ENCODE measurements at regions not wholly inside any gene's neighbourhood (a gene's known extent, or its start where the extent isn't known, plus 50 kb on each side); places are given as distances from the start of the nearest gene placed in this dataset.
"Not testable (repeated sequence)": the region's sequence is repeated elsewhere in the genome, so short reads cannot be mapped to it uniquely, and the experiment has no call there.

DNA sequence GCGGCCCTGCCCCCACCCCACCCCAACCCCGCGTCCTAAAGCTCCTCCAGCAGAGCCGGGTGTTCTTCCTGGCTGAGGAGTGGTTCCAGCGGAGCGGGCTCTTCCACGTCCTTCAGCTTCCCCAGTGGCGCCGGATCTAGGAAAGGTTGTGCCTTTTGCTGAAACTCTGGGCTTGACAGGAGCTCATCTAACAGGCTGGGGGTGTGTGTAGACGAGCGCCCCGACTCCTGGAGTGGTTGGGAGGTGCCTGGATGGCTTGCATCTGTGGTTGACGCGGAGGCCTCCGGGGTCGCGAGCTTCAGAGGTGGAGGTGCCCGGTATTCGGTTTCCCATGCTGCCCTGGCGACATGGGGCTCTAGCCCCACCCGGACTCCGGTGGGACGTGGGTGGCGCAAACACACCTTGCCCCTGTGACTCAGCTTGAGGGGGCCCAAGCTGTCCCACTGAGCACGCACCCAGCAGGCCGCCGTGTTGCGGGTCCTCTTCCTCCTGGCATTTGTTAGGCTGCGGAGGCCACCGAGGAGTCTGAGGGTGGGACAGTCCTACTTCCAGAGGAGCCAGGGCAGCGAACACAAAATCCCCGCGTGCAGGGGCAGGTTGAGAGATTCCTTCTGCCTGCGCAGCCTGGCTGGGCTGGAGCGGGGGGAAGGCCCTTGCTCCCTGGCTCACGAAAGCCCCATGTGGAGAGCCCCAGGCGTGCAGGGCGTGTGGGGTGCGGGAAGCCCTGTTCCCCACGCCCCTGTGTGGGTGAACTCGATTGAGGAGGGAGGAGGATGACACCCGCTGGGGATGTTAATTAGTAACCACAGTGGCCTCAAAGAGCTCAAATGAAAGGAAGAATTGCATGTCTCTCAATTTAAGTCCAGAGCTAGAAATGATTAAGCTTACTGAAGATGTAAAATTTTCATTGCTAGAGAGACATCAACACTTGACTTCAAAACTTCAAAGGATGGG, 3921.7 kb upstream of the OR11H1 start:
- DNase-seq (ENCODE audit: low read depth) = not testable (repeated sequence)

DNA sequence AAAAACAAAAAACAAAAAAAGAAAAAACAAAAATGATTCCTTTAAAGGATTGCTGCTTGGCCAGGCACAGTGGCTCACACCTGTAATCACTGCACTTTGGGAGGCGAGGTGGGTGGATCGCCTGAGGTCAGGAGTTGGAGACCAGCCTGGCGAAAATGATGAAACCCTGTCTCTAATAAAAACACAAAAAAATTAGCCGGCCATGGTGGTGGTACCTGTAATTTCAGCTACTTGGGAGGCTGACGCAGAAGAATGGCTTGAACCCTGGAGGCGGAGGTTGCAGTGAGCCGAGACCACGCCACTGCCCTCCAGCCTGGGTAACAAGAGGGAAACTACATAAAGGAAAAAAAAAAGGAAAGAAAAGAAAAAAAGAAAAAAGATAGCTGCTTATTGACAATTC, 3920.8 kb upstream of the OR11H1 start:
- DNase-seq (ENCODE audit: low read depth) = not testable (repeated sequence)

GRCh38 chr22:11608486-11608885, 3919.5 kb upstream of the OR11H1 start:
- not testable (repeated sequence) for DNase-seq (ENCODE audit: low read depth)

DNA sequence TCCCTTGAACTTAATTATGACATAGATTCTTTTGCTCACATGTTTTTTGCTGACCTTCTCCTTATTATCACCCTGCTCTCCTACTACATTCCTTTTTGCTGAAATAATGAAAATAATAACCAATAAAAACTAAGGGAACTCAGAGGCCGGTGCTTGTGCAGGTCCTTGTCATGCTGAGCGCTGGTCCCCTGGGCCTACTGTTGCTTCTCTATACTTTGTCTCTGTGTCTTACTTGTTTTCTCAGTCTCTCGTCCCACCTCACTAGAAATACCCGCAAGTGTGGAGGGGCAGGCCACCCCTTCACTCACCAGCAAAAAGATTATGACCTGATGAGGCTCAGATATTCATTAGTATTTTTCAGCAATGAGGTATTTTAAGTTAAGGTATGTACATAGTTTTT, 3918.8 kb upstream of the OR11H1 start:
- not testable (repeated sequence) for DNase-seq (ENCODE audit: low read depth)

- not testable (repeated sequence) for DNase-seq (ENCODE audit: low read depth)
Observed at GRCh38 chr22:11611280-11611679, 3916.7 kb upstream of the OR11H1 start.

DNA sequence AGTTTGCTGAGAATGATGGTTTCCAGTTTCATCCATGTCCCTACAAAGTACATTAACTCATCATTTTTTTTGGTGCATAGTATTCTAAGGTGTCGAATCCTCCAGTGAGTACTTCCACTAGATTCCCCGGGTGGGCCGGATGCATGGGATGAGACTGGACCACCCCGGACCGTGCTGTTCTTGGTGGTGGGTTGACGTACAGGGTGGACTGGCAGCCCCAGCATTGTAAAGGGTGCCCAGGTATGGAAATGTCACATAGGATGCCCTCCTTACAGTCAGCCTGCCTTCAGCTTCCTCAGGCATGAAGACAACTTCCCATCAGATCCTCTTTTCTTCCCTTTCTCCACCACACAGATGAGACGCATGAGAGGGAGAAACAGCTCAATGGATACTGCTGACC, 3916.1 kb upstream of the OR11H1 start:
- DNase-seq (ENCODE audit: low read depth) = not testable (repeated sequence)

DNA sequence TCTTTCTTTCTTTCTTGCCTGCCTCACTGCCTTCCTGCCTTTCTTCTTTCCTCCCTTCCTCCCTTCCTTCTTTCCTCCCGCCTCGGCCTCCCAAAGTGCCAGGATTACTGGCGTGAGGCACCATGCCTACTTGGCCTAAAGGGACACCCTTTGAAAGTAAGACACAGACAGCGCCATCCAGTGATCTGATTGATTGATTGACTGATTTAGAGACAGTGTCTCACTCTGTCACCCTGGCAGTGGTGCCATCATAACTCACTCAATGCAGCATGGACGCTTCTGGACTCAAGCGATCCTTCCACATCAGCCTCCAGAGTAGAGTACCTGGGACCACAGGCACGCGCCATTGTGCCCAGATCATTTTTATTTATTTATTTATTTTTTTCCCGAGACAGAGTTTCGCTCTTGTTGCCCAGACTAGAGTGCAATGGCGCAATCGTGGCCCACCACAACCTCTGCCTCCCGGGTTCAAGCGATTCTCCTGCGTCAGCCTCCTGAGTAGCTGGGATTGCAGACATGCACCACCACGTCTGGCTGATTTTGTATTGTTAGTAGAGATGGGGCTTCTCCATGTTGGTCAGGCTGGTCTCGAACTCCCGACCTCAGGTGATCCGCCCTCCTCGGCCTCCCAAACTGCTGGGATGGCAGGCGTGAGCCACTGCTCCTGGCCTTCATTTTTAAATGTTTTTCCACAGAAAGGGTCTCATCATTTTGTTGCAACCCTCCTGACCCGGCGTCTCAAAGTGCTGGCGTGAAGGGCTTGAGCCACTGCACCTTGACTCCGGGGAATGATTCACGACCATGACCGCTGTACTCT, 3914.7 kb upstream of the OR11H1 start:
- DNase-seq (ENCODE audit: low read depth) = not testable (repeated sequence)

GRCh38 chr22:11613898-11614755, 3913.9 kb upstream of the OR11H1 start:
- no peak for DNase-seq (ENCODE audit: low read depth)

DNA sequence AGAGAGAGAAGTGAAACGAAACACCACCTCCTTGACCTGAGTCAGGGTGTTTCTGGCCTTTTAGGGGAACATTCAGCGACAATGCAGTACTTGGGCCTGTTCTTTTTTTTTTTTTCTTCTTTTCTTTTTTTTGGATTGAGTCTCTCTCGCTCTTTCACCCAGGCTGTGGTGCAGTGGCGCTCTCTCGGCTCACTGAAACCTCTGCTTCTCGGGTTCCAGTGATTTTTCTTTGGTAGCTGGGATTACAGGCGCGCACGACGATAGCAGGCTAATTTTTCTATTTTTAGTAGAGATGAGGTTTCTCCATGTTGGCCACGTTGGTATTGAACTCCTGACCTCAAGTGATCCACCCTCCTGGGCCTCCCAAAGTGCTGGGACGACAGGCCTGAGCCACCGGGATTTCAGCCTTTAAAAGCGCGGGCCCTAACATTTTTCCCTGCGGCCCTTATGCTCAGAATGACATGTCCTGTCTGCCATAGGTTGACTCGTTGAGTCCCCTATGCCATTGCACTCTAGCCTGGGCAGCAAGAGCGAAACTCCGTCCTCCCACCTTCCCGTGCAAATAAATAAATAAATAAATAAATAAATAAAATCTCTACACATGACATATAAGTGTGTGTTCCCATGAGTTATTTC, 3913.1 kb upstream of the OR11H1 start:
- not testable (repeated sequence) for DNase-seq (ENCODE audit: low read depth)

DNA sequence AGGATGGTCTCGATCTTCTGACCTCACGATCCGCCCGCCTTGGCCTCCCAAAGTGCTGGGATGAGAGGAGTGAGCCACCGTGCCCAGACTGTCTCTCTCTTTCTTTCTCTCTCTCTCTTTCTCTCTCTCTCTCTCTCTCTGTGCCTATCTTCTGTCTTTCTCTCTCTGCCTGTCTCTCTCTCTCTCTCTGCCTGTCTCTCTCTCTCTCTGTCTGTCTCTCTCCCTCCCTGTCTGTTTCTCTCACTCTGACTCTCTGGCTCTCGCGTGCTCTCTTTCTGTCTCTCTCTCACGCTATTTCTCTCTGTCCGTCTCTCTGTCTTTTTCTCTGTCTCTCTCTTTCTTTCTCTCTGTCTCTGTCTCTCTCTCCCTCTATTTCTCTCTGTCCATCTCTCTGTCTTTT, 3911.2 kb upstream of the OR11H1 start:
- DNase-seq (ENCODE audit: low read depth) = no peak

GRCh38 chr22:11618322-11618662, 3909.7 kb upstream of the OR11H1 start:
- DNase-seq (ENCODE audit: low read depth) = not testable (repeated sequence)

DNA sequence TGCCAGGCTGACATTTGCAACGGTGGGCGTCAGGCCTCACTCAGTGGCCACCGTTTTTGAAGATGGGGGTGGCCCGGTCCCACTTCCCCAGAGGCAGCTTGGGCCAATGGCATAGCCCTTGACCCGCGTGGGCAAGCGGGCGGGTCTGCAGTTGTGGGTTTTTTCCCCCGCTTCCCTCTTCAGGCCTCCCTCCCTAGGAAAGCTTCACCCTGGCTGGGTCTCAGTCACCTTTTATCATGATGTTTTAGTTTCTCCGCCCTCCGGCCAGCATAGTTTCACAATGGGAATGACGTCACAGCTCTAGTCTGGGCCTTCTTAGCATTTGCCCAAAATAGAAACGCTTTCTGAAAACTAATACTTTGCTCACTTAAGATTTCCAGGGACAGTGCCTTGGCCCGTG, 3909.3 kb upstream of the OR11H1 start:
- not testable (repeated sequence) for DNase-seq (ENCODE audit: low read depth)

- not testable (repeated sequence) for DNase-seq (ENCODE audit: low read depth)
Observed at GRCh38 chr22:11620921-11621762, 3906.8 kb upstream of the OR11H1 start.

DNA sequence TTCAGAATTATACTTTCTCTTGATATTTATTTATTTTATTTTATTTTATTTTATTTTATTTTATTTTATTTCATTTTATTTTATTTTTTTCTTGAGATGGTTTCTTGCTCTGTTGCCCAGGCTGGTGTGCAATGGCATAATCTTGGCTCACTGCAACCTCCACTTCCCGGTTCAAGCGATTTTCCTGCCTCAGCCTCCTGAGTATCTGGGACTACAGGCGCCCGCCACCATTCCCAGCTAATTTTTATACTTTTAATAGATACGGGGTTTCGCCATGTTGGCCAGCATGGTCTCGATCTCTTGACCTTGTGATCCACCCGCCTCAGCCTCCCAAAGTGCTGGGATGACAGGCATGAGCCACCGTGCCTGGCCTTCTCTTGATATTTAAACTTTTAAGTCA, 3905.2 kb upstream of the OR11H1 start:
- not testable (repeated sequence) for DNase-seq (ENCODE audit: low read depth)

- not testable (repeated sequence) for DNase-seq (ENCODE audit: low read depth)
Observed at GRCh38 chr22:11625711-11626421, 3902.1 kb upstream of the OR11H1 start.

DNA sequence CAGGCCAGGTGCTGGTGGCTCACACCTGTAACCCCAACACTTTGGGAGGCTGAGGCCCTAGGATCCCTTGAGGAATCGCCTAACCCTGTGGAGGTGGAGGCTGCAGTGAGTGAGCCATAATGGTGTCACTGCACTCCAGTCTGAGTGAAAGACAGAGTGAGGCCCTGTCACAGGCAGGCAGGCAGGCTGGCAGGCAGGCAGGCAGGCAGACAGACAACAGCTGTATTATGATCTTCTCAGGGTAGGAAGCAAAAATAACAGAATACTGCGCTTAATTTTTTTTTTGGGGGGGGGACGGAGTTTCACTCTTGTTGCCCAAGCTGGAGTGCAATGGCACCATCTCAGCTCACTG, 3901.6 kb upstream of the OR11H1 start:
- no peak for DNase-seq (ENCODE audit: low read depth)

- DNase-seq (ENCODE audit: low read depth) = not testable (repeated sequence)
Observed at GRCh38 chr22:11627036-11627435, 3901.0 kb upstream of the OR11H1 start.

- DNase-seq (ENCODE audit: low read depth) = no peak
Observed at GRCh38 chr22:11627436-11627797, 3900.6 kb upstream of the OR11H1 start.

GRCh38 chr22:11627798-11628650, 3900.0 kb upstream of the OR11H1 start:
- DNase-seq (ENCODE audit: low read depth) = no peak
